Mesenchymal stem cell (in vitro differentiated cells and primary cell): ENCODE measurements at regions not wholly inside any gene's neighbourhood (a gene's known extent, or its start where the extent isn't known, plus 50 kb on each side); places are given as distances from the start of the nearest gene placed in this dataset.
A peak's percentile ranks its signal among the peaks of the same experiment; 100 is the strongest.

ENCODE experiments used
- DNase-seq: peaks from one replicate; pipeline ENCODE4 v3.0.0-alpha.2; 2013
- H2AFZ ChIP-seq: one replicate; pipeline ENCODE4 v1.6.1; 2013; ENCODE audit warnings: low read depth, mild to moderate bottlenecking, control low read depth, inconsistent platforms, low read length, moderate library complexity
- H2AK5ac ChIP-seq: 2 replicates; pipeline ENCODE4 v1.6.1; 2013; ENCODE audit warnings: low read length, moderate library complexity, mild to moderate bottlenecking, inconsistent platforms; ENCODE audit not compliant: severe bottlenecking
- H2BK120ac ChIP-seq: one replicate; pipeline ENCODE4 v1.6.1; 2013; ENCODE audit warnings: low read depth, mild to moderate bottlenecking, inconsistent platforms, low read length, moderate library complexity
- H2BK12ac ChIP-seq, 2 experiments: one replicate each; pipeline ENCODE4 v1.6.1; 2013; ENCODE audit warnings: inconsistent platforms in 2 of 2, low read length in 2 of 2, mild to moderate bottlenecking in 2 of 2, moderate library complexity in 2 of 2, control low read depth in 1 of 2
- H2BK15ac ChIP-seq: one replicate; pipeline ENCODE4 v1.6.1; 2013; ENCODE audit warnings: mild to moderate bottlenecking, low read depth, inconsistent platforms; ENCODE audit not compliant: poor library complexity, severe bottlenecking
- H2BK5ac ChIP-seq: 2 replicates; pipeline ENCODE4 v1.6.1; 2013; ENCODE audit warnings: low read depth, mild to moderate bottlenecking, low read length, control low read depth, inconsistent platforms; ENCODE audit not compliant: poor library complexity, severe bottlenecking
- H3K14ac ChIP-seq, 2 experiments: one replicate each; pipeline ENCODE4 v1.6.1; 2013; ENCODE audit warnings: inconsistent platforms in 2 of 2, low read length in 2 of 2, control low read depth in 1 of 2, mild to moderate bottlenecking in 1 of 2, moderate library complexity in 1 of 2
- H3K18ac ChIP-seq, 2 experiments: one replicate each; pipeline ENCODE4 v1.6.1; 2013; ENCODE audit warnings: inconsistent platforms in 2 of 2, low read length in 2 of 2, control low read depth in 1 of 2, low read depth in 1 of 2, mild to moderate bottlenecking in 1 of 2
- H3K23ac ChIP-seq, 2 experiments: one replicate each; pipeline ENCODE4 v1.6.1; 2013; ENCODE audit warnings: inconsistent platforms in 2 of 2, low read length in 2 of 2, mild to moderate bottlenecking in 2 of 2, moderate library complexity in 2 of 2, control low read depth in 1 of 2
- H3K27ac ChIP-seq: 2 replicates; pipeline ENCODE4 v1.5.1; 2013; ENCODE audit warnings: mild to moderate bottlenecking, moderate library complexity, low read length, control low read depth, inconsistent platforms; ENCODE audit not compliant: poor library complexity, severe bottlenecking
- H3K27me3 ChIP-seq, 2 experiments: 2 replicates each; pipeline versions ENCODE4 v1.6.1 to v1.7.0; 2013; ENCODE audit warnings: low read length in 2 of 2, mild to moderate bottlenecking in 2 of 2, moderate library complexity in 2 of 2, control low read depth in 1 of 2, inconsistent platforms in 1 of 2; ENCODE audit not compliant: control insufficient read depth in 1 of 2, insufficient read depth in 1 of 2
- H3K36me3 ChIP-seq, 2 experiments: 2 replicates each; pipeline versions ENCODE4 v1.6.1 to v1.7.0; 2013; ENCODE audit warnings: low read length in 2 of 2, control low read depth in 1 of 2, inconsistent platforms in 1 of 2, low read depth in 1 of 2, mild to moderate bottlenecking in 1 of 2; ENCODE audit not compliant: insufficient read depth in 2 of 2, control insufficient read depth in 1 of 2
- H3K4ac ChIP-seq, 2 experiments: one replicate each; pipeline ENCODE4 v1.6.1; 2013; ENCODE audit warnings: inconsistent platforms in 2 of 2, low read length in 2 of 2, mild to moderate bottlenecking in 2 of 2, moderate library complexity in 2 of 2, control low read depth in 1 of 2, low read depth in 1 of 2
- H3K4me1 ChIP-seq: 2 replicates; pipeline ENCODE4 v1.6.1; 2013; ENCODE audit warnings: low read depth, low read length, control low read depth; ENCODE audit not compliant: control insufficient read depth, insufficient read depth
- H3K4me2 ChIP-seq: 2 replicates; pipeline ENCODE4 v1.6.1; 2013; ENCODE audit warnings: low read length, mild to moderate bottlenecking, inconsistent platforms; ENCODE audit not compliant: poor library complexity, severe bottlenecking
- H3K4me3 ChIP-seq, 2 experiments: 2 replicates each; pipeline versions ENCODE4 v1.5.1 to v1.7.0; 2013; ENCODE audit warnings: low read length in 2 of 2, mild to moderate bottlenecking in 2 of 2, control low read depth in 1 of 2, low read depth in 1 of 2; ENCODE audit not compliant: insufficient read depth in 1 of 2
- H3K79me1 ChIP-seq: replicated peaks from 2 replicates; pipeline ENCODE4 v1.6.1; 2013; ENCODE audit warnings: mild to moderate bottlenecking, control low read depth, low read length, inconsistent platforms; ENCODE audit not compliant: poor library complexity, severe bottlenecking
- H3K9ac ChIP-seq: 2 replicates; pipeline ENCODE4 v1.7.0; 2013; ENCODE audit warnings: mild to moderate bottlenecking, low read length, moderate library complexity
- H3K9me3 ChIP-seq: 2 replicates; pipeline ENCODE4 v1.7.0; 2013; ENCODE audit warnings: mild to moderate bottlenecking, low read length; ENCODE audit not compliant: control insufficient read depth
- H4K8ac ChIP-seq: one replicate; pipeline ENCODE4 v1.6.1; 2013; ENCODE audit warnings: inconsistent platforms, mild to moderate bottlenecking, low read length, moderate library complexity
- H4K91ac ChIP-seq: one replicate; pipeline ENCODE4 v1.6.1; 2013; ENCODE audit warnings: mild to moderate bottlenecking, low read length, inconsistent platforms
- WGBS: methylation state at CpG from one replicate; pipeline ENCODE4 v1.1.7; 2013; ENCODE audit warnings: mixed read lengths; 5-methylcytosine and 5-hydroxymethylcytosine counted together

GRCh38 chr13:85108356-85108755 is 690.9 kb downstream of the SLITRK6 start:
- H3K23ac ChIP-seq: no peak overlapping the region
- H4K8ac ChIP-seq: no peak overlapping the region
- H3K4ac ChIP-seq: no peak overlapping the region
- DNase-seq: no peak
- H3K27me3 ChIP-seq: no peaks in the 10 kb centered on the region
- no peak overlapping the region for H2BK15ac ChIP-seq
- no peaks in the 10 kb centered on the region for H3K4me1 ChIP-seq
- H2AFZ ChIP-seq: no peak overlapping the region
- no peaks in the 10 kb centered on the region for H3K79me1 ChIP-seq
- no peak overlapping the region for H3K27ac ChIP-seq
- H2BK5ac ChIP-seq: no peak overlapping the region
- no peaks in the 10 kb centered on the region for H3K9me3 ChIP-seq
- no peak overlapping the region for H2BK12ac ChIP-seq
- H3K4me2 ChIP-seq: no peak overlapping the region
- WGBS: 88% methylated on average over 3 of the region's 3 CpGs
- H2AK5ac ChIP-seq: no peak overlapping the region
- no peak overlapping the region for H4K91ac ChIP-seq
- no peak overlapping the region for H3K9ac ChIP-seq
- H3K18ac ChIP-seq: no peak overlapping the region
- H3K36me3 ChIP-seq: no peaks in the 10 kb centered on the region
- no peak overlapping the region for H2BK120ac ChIP-seq
- H3K4me3 ChIP-seq: no peak overlapping the region
- H3K14ac ChIP-seq: no peak overlapping the region

GRCh38 chr13:85099245-85099644 is 700.0 kb downstream of the SLITRK6 start:
- Histone ChIP-seq H2AFZ (no peak overlapping the region), H3K4me3 (no peak overlapping the region), H3K27me3 (no peaks in the 10 kb centered on the region), H3K9me3 (no peaks in the 10 kb centered on the region), H3K18ac (no peak overlapping the region), H4K8ac (no peak overlapping the region), H3K27ac (no peak overlapping the region), H2AK5ac (no peak overlapping the region), H3K9ac (no peak overlapping the region), H3K4me2 (no peak overlapping the region), H2BK15ac (no peak overlapping the region), H3K4ac (no peak overlapping the region), H2BK12ac (no peak overlapping the region), H4K91ac (no peak overlapping the region), H3K79me1 (no peaks in the 10 kb centered on the region), H3K14ac (no peak overlapping the region), H2BK120ac (no peak overlapping the region), H2BK5ac (no peak overlapping the region), H3K36me3 (no peaks in the 10 kb centered on the region), H3K23ac (no peak overlapping the region), H3K4me1 (no peaks in the 10 kb centered on the region)
- 100% methylated on average over 3 of the region's 3 CpGs for WGBS
- DNase-seq: no peak

GRCh38 chr13:85095418-85096272 is 703.6 kb downstream of the SLITRK6 start:
- Histone ChIP-seq H3K27me3 (no peaks in the 10 kb centered on the region), H3K14ac (no peak overlapping the region), H4K91ac (no peak overlapping the region), H3K4me2 (no peak overlapping the region), H3K36me3 (no peaks in the 10 kb centered on the region), H3K4me3 (no peak overlapping the region), H3K9ac (no peak overlapping the region), H2BK120ac (no peak overlapping the region), H3K79me1 (no peaks in the 10 kb centered on the region), H2AK5ac (no peak overlapping the region), H2BK15ac (no peak overlapping the region), H3K23ac (no peak overlapping the region), H3K9me3 (no peaks in the 10 kb centered on the region), H3K27ac (no peak overlapping the region), H3K4me1 (no peaks in the 10 kb centered on the region), H3K18ac (no peak overlapping the region), H3K4ac (no peak overlapping the region), H2AFZ (no peak overlapping the region), H2BK5ac (no peak overlapping the region), H2BK12ac (no peak overlapping the region), H4K8ac (no peak overlapping the region)
- WGBS: 100% methylated on average over 3 of the region's 4 CpGs
- DNase-seq: no peak

GRCh38 chr13:85093808-85094207 is 705.4 kb downstream of the SLITRK6 start:
- Histone ChIP-seq H3K4ac (no peak overlapping the region), H2BK12ac (no peak overlapping the region), H3K4me2 (no peak overlapping the region), H4K91ac (no peak overlapping the region), H2AK5ac (no peak overlapping the region), H3K4me3 (no peak overlapping the region), H3K4me1 (no peaks in the 10 kb centered on the region), H2BK120ac (no peak overlapping the region), H2BK15ac (no peak overlapping the region), H3K79me1 (no peaks in the 10 kb centered on the region), H3K27me3 (no peaks in the 10 kb centered on the region), H3K23ac (peak overlapping the region in 1 of 2 experiments; percentile 72), H4K8ac (no peak overlapping the region), H3K36me3 (no peaks in the 10 kb centered on the region), H3K9ac (no peak overlapping the region), H3K14ac (no peak overlapping the region), H3K9me3 (no peaks in the 10 kb centered on the region), H3K18ac (no peak overlapping the region), H2AFZ (peak overlapping the region; percentile 69), H2BK5ac (no peak overlapping the region), H3K27ac (no peak overlapping the region)
- peak; percentile 6 for DNase-seq
- WGBS: 90% methylated on average over 5 of the region's 5 CpGs
